22Rv1 (cell line): ENCODE measurements at regions not wholly inside any gene's neighbourhood (a gene's known extent, or its start where the extent isn't known, plus 50 kb on each side); places are given as distances from the start of the nearest gene placed in this dataset.

Experiments used
- CTCF ChIP-seq: fragments of 450-650 bp; IDR thresholded peaks from 2 replicates; pipeline ENCODE4 v1.5.1; 2017; ENCODE audit warnings: mild to moderate bottlenecking
- ZFX ChIP-seq: fragments of 450-650 bp; IDR thresholded peaks from 2 replicates; pipeline ENCODE4 v1.6.1; 2017; ENCODE audit warnings: antibody characterized with exemption, borderline replicate concordance

GRCh38 chr6:132128424-132128823 is 177.3 kb upstream of the CCN2 start:
- no peak for TF ChIP-seq CTCF
- TF ChIP-seq ZFX: no peak
